NCI-H146 (cell line): ENCODE measurements at regions not wholly inside any gene's neighbourhood (a gene's known extent, or its start where the extent isn't known, plus 50 kb on each side); places are given as distances from the start of the nearest gene placed in this dataset.

Experiments used
- DNase-seq: peaks from one replicate; lab custom pipeline; 2025; lab: John Stamatoyannopoulos, UW

DNA sequence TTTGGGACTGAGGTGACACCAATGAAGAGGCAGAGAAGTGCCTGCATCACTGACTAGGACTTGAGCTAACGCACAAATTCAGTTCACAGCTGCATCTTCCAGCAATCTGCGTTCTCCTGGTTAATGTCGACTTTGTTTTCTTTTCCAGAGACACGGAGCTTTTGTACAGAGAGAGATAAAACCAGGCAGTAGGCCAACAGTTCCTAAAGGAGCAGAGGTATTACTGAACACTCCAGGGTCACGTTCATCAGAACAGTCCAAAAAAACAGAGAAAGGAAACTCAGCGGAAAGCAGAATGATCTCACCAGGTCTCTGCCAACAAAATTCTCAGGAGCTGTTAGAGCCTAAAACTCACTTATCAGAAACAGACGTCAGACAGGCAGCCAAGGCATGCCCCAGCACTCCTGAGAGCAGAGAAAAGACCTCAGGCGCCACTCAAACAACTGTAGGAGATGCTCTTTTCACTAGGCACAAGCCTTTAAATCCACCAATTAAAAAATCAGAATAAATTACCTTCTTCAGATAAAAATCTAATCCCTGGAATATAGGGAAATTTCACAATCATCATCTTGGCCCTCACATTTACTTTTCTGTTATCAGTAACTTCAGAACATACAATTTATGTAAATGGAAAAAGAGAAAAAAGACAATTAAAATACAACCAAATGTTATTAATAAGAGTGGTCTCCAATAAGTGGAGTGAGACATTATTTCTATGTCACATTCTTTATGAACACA, 95.9 kb upstream of the SPTBN1 start:
- DNase-seq = no peak

DNA sequence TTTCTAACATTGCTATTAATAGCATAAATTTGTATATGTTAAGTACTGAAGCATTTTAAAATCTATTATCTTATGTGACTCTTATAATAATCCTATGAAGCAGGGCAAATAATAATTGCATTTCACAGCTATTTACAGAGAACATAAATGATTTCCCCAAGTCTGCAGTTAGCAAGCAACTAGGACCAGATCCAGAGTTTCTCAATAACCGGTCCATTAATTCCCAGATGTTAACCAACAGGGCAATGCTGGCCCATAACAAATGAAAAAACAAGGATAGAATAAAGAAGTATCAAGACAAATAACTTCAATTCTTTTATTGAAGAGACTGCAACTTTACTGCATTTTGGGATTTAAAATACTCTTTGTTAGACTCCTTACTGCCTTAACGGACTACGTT, 91.7 kb upstream of the SPTBN1 start:
- DNase-seq = no peak

DNA sequence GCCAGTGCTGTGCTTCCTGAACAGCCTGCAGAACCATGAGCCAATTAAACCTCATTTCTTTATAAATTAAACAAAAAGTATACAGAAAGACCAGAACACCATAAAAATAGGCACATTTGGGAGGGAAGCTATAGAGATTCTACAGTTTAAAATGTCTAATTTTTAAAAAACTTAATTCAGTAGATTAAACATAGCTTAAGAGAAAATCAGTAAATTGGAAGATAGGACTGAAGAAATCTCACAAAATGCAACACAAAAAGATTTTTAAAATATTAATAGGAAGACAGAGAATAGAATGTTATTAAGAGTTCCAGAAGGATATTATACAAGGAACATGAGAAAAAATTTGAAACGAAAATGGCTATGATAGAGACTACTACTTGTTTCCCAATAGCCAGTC, 90.5 kb upstream of the SPTBN1 start:
- DNase-seq = no peak

- DNase-seq = no peak
Observed at GRCh38 chr2:54366487-54367280, 89.4 kb upstream of the SPTBN1 start.

- DNase-seq = no peak
Observed at GRCh38 chr2:54370405-54371104, 85.6 kb upstream of the SPTBN1 start.

DNA sequence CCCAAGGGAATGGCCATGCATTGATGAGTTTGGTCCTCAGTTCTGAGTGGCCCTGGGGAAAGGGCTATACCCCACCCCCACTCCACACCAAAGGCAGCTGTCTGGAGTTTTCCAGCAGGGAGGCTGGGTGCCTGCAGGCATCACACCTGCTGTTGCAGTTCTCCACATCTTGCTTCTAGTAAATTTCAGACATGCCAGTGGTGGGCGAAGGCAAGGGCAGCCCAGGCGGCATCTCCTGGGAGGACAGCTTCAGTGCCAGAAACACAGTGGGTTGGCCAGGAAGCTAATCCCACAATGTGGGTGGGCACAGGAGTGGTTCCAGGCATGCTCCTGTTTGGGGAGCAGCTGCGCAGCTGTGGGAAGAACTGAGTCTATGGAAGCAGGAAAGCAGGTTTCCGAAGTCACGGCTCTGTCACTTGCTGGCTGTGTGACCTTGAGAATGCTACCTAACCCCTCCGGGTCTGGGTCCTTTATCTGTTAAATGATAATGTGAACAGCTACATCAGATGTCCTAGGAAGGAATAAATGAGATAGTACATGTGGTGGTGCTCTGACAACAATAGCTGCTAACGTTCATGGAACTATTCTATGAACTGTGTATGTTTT, 84.6 kb upstream of the SPTBN1 start:
- DNase-seq = no peak

- DNase-seq = no peak
Observed at GRCh38 chr2:54372361-54372760, 83.8 kb upstream of the SPTBN1 start.

DNA sequence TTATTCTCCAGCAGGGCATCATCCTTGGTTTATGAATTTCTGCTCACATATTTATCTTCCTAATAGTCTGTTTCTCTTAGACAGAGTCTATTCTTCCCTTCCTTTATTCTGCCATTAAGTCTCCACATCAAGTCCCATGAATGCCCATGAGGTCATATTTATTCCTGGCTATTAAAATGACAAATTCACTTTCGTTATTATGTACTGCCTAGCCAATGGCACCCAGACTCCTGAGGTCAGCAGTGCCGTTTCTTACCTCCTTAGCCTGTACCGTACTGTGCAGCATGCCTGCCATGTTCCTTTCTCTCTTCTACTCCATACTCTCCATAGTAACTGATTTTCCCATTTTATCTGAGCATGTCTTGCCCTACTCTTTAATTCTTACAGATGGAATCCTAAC, 82.3 kb upstream of the SPTBN1 start:
- no peak for DNase-seq

- DNase-seq = no peak
Observed at GRCh38 chr2:54374591-54375364, 81.3 kb upstream of the SPTBN1 start.

DNA sequence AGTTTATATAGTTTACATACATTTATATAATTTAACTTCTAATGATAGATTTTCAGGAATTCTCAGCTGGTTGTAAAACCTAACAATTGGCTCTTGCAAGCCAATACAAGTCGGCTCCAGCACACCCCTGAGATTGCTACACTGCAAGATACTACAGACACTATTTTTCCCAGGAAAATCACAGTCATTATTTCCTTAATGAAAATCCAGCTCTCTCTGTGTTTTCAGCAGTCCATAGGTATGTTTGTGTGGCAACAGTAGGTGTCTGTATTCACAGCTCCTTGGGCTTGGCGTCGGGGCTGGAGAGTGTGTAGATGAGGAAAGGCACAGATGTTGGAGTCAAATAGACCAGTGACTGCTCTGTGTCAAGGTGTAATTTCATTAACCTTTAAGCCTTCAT, 78.7 kb upstream of the SPTBN1 start:
- no peak for DNase-seq

DNA sequence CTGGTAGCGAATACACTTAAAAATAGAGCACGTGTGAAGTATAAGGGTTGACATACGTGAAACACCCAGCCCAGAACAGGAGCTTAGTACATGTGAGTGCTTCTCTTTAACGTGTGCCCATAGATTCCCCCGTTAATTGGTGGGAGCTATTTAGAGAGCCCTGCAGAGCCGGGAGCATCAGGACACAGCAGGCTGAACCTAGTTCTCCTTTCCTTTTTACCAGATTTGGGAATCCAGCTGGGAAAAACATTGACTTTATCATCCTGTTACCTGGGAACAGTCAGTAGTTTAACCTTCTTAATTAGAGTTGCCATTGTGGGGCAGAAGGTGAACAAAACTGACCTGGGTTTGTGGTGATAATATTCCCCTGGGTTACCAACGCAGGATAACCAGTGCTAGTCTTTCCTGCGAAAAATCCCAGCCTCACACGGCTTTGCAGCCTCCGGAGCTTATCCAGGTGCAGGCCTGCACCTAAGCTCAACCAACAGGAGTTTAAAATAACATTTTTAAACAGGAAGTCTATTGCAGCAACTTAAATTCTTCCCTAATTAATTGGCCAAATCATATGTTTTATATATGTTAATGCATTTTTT, 78.1 kb upstream of the SPTBN1 start:
- peak; percentile 62 for DNase-seq

DNA sequence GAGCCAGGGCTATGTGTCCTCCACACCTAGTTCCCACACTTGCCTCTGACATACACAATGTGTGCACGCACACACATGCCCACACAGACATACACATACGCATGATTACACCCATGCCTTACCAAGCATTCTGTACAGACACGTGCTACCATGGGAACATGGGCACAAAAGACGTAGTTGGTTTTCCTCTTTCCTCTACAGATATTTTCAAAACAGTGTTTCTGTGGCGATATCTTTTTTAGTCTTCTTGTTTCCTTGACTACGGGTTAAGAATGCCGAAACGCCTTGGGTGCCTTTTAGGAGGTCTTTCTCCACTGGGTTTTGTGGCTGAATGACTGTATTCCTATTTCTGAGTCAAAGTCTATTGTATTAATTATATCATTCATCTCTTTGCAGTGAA, 75.5 kb upstream of the SPTBN1 start:
- no peak for DNase-seq

DNA sequence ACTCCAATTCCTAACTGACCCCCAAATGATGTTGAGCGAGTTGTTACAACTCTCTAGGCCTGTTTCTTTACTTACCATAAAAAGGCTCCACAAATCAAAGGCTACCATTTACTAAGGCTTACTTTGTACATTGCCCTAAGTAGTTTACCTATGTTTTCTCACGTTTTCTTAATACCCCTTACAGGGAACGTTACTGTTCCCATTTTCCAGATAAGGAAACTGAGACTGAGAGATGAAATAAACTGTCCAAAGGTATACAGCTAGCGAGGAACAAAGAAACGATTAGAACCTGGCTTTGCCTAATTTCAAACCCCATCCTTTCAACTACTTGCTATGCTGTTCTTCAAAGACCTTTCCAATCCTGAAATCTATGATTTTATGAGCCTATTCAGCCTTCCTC, 74.8 kb upstream of the SPTBN1 start:
- no peak for DNase-seq

GRCh38 chr2:54382601-54383000, 73.5 kb upstream of the SPTBN1 start:
- no peak for DNase-seq

DNA sequence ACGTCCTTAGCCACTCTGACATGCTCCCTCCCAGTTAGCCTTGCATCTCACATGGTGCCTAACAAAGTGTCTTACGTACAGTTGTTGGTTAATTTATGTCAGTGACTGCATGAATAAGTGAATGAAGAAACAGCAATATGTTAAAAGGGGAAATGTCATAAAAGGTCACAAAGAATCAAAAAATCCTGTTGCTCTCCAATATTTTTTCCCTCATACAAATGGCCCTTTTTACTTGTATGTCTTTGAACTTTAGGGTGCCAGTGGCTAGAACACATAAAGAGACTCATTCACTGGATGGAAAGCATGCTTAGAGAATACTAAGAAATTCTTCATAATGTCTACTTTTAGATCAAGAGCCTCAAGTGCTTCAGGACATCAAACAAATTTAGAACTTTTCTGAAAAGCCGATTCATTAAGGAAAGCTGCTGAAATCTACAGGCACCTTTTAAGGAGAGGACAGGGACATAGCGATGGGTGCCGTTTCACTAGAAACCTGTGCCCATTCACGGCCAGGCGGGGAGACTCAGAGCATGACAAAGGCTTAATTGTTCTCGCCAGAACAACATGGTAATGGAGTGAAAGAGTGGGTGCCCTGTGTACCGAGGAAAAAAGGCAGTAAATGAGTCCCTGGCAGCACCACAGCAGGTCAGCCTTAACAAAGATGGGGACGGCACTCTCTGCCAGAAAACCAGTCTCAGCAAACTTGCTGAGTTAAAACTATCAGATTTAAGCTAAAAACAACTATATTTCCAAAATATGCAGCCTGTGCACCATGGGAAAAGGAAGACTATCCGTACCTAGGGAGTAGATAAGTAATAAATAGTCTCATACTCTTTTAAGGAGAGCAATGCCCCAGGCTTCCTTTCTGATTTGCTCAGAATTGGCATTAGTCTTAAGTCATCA, 71.6 kb upstream of the SPTBN1 start:
- DNase-seq = no peak

- DNase-seq = no peak
Observed at GRCh38 chr2:54385271-54385670, 70.9 kb upstream of the SPTBN1 start.

DNA sequence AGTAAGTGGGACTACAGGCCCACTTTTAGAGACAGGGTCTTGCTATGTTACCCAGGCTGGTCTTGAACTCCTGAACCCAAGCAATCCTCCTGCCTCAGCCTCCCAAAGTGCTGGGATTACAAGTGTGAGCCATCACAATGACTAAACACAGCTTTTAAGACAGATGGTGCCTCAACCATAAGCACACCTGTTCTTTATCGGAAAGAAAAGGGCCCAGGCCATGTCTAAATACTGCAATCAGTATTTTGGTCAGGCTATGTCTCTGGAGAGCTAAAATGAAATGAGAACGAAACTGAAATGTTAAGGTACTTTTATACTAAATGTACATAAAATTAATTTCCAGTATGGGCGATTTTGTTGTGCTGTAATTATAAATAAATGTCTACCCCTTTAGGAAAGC, 69.5 kb upstream of the SPTBN1 start:
- DNase-seq = no peak

DNA sequence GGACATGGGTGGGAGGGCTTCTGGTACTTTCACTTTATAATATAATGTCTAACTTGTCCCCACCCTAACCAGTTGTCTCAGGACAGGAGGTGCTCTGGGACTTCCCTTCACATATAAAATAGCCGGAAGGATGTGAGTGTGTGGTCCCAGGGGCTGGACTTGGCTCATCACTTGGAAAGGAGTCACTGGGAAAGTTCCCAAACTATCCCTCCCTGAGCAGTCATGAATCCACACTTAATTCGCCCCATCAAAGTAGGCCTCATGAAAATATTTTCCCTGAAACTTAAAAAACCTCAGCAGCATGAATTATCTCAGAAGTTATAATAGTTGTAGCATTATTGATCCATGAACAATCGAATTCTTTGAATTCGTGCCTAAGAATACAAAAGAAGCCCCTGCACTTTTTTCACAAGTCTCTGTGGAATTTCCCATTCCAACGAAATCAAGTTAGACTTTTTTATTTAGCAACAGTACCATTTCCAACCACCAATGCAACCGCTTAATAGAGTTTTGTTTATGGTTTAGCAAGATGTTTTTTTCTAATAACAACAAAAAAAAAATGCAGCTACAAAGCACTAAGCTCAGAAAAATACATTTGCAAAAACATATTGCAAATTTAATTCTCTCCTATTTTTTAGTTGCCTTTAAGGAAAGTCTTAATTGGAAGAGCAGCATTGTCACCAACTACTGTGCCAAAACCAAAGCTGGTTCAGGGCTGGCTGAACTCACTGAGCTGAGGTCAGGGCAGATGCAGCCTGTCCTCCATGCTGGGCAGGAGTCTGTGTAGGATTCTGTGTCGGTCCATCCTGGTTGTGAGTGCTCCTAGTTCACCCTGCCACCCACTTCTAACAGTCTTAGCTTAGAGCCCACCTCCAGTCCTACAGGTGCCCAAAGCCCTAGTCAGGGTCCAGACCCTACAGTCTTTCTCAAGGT, 68.8 kb upstream of the SPTBN1 start:
- DNase-seq = no peak

DNA sequence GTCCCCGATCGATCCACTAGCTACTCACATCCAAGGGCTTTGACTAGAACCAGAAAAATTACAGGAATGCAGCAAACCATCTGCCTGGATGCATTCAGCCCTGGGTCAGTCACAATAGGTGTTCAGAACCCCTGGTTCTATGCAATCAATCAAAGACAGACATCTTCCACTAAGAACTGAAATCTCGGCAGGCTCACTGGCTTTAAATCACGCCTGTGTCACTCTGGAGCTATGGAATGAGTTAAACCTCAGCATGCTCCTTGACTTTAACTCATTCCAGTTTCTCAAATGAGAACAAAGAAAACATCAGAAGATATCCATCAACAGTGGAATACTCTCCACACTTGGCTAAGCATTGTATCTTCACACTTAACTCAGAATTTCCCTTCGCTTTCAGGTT, 68.1 kb upstream of the SPTBN1 start:
- DNase-seq = no peak
